ENCODE measurements at regions not wholly inside any gene's neighbourhood (a gene's known extent, or its start where the extent isn't known, plus 50 kb on each side); places are given as distances from the start of the nearest gene placed in this dataset.
"Not testable (repeated sequence)": the region's sequence is repeated elsewhere in the genome, so short reads cannot be mapped to it uniquely, and the experiment has no call there.

DNA sequence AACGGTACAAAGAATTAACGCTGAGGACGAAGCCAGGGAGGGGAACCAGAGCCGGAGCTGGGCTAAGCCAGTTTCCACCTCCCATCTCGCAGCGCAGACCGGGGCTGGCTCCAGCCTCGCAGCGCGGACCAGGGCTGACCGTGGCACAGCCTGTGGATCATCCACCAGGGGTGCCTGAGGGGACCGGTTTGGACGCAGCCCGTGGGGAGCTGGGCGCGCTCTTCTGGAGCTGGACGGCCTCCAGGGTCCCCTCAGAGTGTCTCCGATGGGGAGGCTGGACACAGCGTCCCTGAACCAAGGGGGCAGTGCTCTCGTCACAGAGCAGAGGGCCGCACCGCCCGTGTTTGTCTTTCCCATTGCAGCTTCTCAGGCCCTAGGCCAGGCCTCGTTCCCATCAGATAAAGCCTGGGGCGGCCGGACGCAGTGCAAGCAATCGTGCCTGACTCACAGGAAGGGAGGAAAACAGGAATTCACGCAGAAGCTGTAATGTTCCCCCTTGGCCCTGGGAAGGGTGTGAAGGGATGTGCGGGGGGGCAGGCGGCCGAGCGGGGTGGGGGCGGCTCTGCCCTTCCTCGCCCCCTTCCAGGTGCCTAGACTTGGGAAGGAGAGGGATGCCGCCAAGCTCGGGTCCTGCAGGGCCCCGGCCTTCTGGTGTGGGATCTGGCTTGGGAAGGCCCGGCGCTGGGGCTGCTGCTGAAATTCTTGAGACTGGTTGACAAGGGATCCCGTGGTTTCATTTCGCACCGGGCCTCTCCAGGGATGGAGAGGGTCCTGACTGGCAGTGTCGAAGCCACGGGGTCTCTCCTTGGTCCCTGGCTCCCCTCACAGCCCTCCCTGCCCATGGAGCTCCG, 148.1 kb upstream of the ZNF469 start:
- H3K9me2 ChIP-seq (ENCODE audit: insufficient read depth, low read length); H3K4me3 ChIP-seq (ENCODE audit: low read depth, low read length, poor library complexity, severe bottlenecking); H3K36me3 ChIP-seq (ENCODE audit: insufficient read depth, low read length); H3K27ac ChIP-seq (ENCODE audit: low read depth, low read length, poor library complexity, severe bottlenecking); H4K20me1 ChIP-seq (ENCODE audit: insufficient read depth, low read length); H3K4me2 ChIP-seq (ENCODE audit: low read length); H3K4me1 ChIP-seq (ENCODE audit: insufficient read depth, low read length, poor library complexity, severe bottlenecking); BruUV-seq (replicated peaks); H3K9me3 ChIP-seq (ENCODE audit: low read length); POLR2A ChIA-PET; intact Hi-C loops (cut with micrococcal nuclease; ENCODE audit: unreplicated experiment); H3K79me2 ChIP-seq (ENCODE audit: insufficient read depth, low read depth, low read length); DNase-seq (ENCODE audit: low spot score); CTCF ChIA-PET (ENCODE audit: unreplicated experiment); H2AFZ ChIP-seq (ENCODE audit: low read length): not testable (repeated sequence)

DNA sequence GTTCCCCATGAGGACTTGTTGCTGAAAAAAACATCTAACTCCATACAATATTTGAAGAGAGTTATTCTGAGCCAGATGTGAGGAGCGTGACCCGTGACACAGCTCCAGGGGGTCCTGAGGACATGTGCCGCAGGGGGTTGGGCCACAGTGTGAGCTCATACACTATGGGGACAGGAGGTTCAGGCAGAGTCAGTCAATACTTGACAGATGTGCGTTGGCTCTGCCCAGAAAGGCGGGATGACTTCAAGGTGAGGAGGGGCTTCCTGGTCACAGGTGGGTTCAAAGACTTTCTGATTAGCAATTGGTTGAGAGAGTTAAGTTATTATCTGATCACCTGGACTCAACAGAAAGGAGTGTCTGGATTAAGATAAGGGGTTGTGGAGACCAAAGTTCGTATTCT, 147.1 kb upstream of the ZNF469 start:
- POLR2A ChIA-PET; DNase-seq (ENCODE audit: low spot score); H3K27ac ChIP-seq (ENCODE audit: low read depth, low read length, poor library complexity, severe bottlenecking); H3K36me3 ChIP-seq (ENCODE audit: insufficient read depth, low read length); H3K4me3 ChIP-seq (ENCODE audit: low read depth, low read length, poor library complexity, severe bottlenecking); intact Hi-C loops (cut with micrococcal nuclease; ENCODE audit: unreplicated experiment); H3K4me1 ChIP-seq (ENCODE audit: insufficient read depth, low read length, poor library complexity, severe bottlenecking); CTCF ChIA-PET (ENCODE audit: unreplicated experiment); H3K9me2 ChIP-seq (ENCODE audit: insufficient read depth, low read length); H3K79me2 ChIP-seq (ENCODE audit: insufficient read depth, low read depth, low read length); H2AFZ ChIP-seq (ENCODE audit: low read length); H4K20me1 ChIP-seq (ENCODE audit: insufficient read depth, low read length); H3K4me2 ChIP-seq (ENCODE audit: low read length); BruUV-seq (replicated peaks); H3K9me3 ChIP-seq (ENCODE audit: low read length): not testable (repeated sequence)

DNA sequence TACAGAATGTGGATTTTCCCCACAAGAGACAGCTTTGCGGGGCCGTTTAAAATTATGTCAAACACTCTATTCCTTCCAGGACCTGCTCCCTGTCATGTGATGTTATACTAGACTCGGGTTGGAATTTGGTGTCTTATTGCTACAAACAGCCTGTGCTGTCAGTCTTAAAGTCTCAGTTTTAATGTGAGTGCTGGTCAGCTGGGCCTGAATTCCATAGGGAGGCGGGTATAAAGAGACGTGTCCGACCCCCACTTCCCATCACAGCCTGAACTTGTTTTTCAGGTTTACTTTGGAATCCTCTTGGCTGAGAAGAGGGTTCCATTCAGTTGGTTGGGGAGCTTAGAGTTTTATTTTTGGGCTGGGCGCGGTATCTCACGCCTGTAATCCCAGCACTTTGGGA, 146.5 kb upstream of the ZNF469 start:
- H3K4me3 ChIP-seq (ENCODE audit: low read depth, low read length, poor library complexity, severe bottlenecking); H3K79me2 ChIP-seq (ENCODE audit: insufficient read depth, low read depth, low read length); POLR2A ChIA-PET; BruUV-seq (replicated peaks); H3K27ac ChIP-seq (ENCODE audit: low read depth, low read length, poor library complexity, severe bottlenecking); DNase-seq (ENCODE audit: low spot score); H3K9me2 ChIP-seq (ENCODE audit: insufficient read depth, low read length); H3K9me3 ChIP-seq (ENCODE audit: low read length); H3K36me3 ChIP-seq (ENCODE audit: insufficient read depth, low read length); H2AFZ ChIP-seq (ENCODE audit: low read length); CTCF ChIA-PET (ENCODE audit: unreplicated experiment); intact Hi-C loops (cut with micrococcal nuclease; ENCODE audit: unreplicated experiment); H4K20me1 ChIP-seq (ENCODE audit: insufficient read depth, low read length); H3K4me2 ChIP-seq (ENCODE audit: low read length); H3K4me1 ChIP-seq (ENCODE audit: insufficient read depth, low read length, poor library complexity, severe bottlenecking): not testable (repeated sequence)

DNA sequence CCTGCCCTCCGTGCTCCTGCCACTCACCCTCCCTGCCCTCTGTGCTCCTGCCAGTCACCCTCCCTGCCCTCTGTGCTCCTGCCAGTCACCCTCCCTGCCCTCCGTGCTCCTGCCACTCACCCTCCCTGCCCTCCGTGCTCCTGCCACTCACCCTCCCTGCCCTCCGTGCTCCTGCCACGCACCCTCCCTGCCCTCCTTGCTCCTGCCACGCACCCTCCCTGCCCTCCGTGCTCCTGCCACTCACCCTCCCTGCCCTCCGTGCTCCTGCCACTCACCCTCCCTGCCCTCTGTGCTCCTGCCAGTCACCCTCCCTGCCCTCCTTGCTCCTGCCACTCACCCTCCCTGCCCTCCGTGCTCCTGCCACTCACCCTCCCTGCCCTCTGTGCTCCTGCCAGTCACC, 145.4 kb upstream of the ZNF469 start:
- H3K4me1 ChIP-seq (ENCODE audit: insufficient read depth, low read length, poor library complexity, severe bottlenecking); BruUV-seq (replicated peaks); CTCF ChIA-PET (ENCODE audit: unreplicated experiment); H3K4me2 ChIP-seq (ENCODE audit: low read length); POLR2A ChIA-PET; H3K36me3 ChIP-seq (ENCODE audit: insufficient read depth, low read length); H3K9me3 ChIP-seq (ENCODE audit: low read length); H2AFZ ChIP-seq (ENCODE audit: low read length); H3K27ac ChIP-seq (ENCODE audit: low read depth, low read length, poor library complexity, severe bottlenecking); intact Hi-C loops (cut with micrococcal nuclease; ENCODE audit: unreplicated experiment); DNase-seq (ENCODE audit: low spot score); H3K79me2 ChIP-seq (ENCODE audit: insufficient read depth, low read depth, low read length); H3K9me2 ChIP-seq (ENCODE audit: insufficient read depth, low read length); H3K4me3 ChIP-seq (ENCODE audit: low read depth, low read length, poor library complexity, severe bottlenecking); H4K20me1 ChIP-seq (ENCODE audit: insufficient read depth, low read length): not testable (repeated sequence)

DNA sequence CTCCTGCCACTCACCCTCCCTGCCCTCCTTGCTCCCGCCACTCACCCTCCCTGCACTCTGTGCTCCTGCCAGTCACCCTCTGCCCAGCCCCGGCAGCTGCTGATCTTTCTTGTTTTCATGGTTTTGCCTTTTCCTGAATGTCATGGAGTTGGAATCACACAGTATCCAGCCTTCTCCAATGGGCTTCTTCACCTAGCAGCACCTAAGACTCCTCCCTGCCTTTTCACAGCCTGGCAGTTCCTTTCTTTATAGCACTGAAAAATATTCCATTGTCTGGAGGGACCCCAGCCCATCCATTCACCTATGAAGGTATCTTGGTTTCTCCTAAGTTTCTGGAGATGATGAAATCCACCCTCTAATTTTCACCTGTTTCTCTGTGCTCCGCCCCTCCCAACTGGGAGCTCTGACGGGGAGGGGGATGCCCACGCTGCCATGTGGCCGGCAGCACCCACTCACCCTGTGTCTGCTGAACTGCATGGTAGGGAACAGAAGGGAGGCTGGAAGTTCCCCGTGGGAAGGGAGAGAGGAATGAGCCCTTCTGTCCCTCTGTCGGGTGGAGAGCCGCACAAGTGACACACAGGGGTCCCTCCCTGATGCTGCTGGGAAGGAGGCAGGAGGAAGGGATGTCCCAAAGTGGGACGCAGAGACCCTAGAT, 144.9 kb upstream of the ZNF469 start:
- H3K36me3 ChIP-seq (ENCODE audit: insufficient read depth, low read length); intact Hi-C loops (cut with micrococcal nuclease; ENCODE audit: unreplicated experiment); H3K4me3 ChIP-seq (ENCODE audit: low read depth, low read length, poor library complexity, severe bottlenecking); POLR2A ChIA-PET; H3K4me1 ChIP-seq (ENCODE audit: insufficient read depth, low read length, poor library complexity, severe bottlenecking); CTCF ChIA-PET (ENCODE audit: unreplicated experiment); H3K79me2 ChIP-seq (ENCODE audit: insufficient read depth, low read depth, low read length); H4K20me1 ChIP-seq (ENCODE audit: insufficient read depth, low read length); H3K9me2 ChIP-seq (ENCODE audit: insufficient read depth, low read length); H3K9me3 ChIP-seq (ENCODE audit: low read length); BruUV-seq (replicated peaks); H3K27ac ChIP-seq (ENCODE audit: low read depth, low read length, poor library complexity, severe bottlenecking); H2AFZ ChIP-seq (ENCODE audit: low read length); H3K4me2 ChIP-seq (ENCODE audit: low read length); DNase-seq (ENCODE audit: low spot score): not testable (repeated sequence)

DNA sequence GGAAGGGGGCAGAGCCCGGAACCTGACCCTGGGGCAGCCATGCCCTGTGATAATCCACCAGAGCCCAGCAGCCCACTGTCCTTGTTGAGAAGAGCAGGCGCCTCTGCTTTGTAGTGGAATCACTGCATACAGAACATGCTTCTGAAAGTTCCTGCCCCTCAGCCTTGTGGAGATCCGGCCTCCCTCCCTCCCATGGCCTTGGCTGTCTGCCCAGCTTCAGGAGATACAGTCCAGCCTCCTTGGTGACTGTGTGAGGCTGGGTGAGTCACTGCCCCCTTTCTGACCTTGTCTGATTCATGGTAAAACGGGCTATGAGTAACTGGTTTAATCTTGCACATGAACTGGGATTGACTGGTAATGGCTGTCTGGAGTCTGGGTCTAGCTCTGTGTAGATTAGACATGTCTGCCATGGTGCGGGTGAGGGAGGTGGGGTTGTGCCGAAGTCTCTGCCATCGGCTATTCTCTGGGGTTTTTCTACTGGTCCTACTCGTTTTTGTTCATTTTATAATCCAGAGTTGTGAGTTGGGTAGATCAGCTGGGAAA, 144.0 kb upstream of the ZNF469 start:
- H3K9me2 ChIP-seq (ENCODE audit: insufficient read depth, low read length); H3K9me3 ChIP-seq (ENCODE audit: low read length); CTCF ChIA-PET (ENCODE audit: unreplicated experiment); H3K4me1 ChIP-seq (ENCODE audit: insufficient read depth, low read length, poor library complexity, severe bottlenecking); intact Hi-C loops (cut with micrococcal nuclease; ENCODE audit: unreplicated experiment); H4K20me1 ChIP-seq (ENCODE audit: insufficient read depth, low read length); POLR2A ChIA-PET; H3K4me2 ChIP-seq (ENCODE audit: low read length); H2AFZ ChIP-seq (ENCODE audit: low read length); DNase-seq (ENCODE audit: low spot score); H3K79me2 ChIP-seq (ENCODE audit: insufficient read depth, low read depth, low read length); H3K4me3 ChIP-seq (ENCODE audit: low read depth, low read length, poor library complexity, severe bottlenecking); H3K36me3 ChIP-seq (ENCODE audit: insufficient read depth, low read length); BruUV-seq (replicated peaks); H3K27ac ChIP-seq (ENCODE audit: low read depth, low read length, poor library complexity, severe bottlenecking): not testable (repeated sequence)

Data from OCI-LY7 (cell line).